GM06990 (cell line): ENCODE measurements at regions not wholly inside any gene's neighbourhood (a gene's known extent, or its start where the extent isn't known, plus 50 kb on each side); places are given as distances from the start of the nearest gene placed in this dataset.

Experiments used
- DNase-seq: peaks from one replicate; pipeline ENCODE4 v3.0.0-alpha.2; 2011; ENCODE audit not compliant: insufficient read length; ENCODE audit errors: extremely low read depth
- H3K27me3 ChIP-seq: replicated peaks from 2 replicates; pipeline ENCODE4 v1.6.0; 2011; ENCODE audit warnings: low read length; ENCODE audit not compliant: control insufficient read depth, insufficient read depth
- H3K36me3 ChIP-seq: 2 replicates; pipeline ENCODE4 v1.5.1; 2011; ENCODE audit warnings: low read length; ENCODE audit not compliant: control insufficient read depth, insufficient read depth
- H3K4me3 ChIP-seq: replicated peaks from 2 replicates; pipeline ENCODE4 v1.5.1; 2011; ENCODE audit warnings: low read depth, mild to moderate bottlenecking, control low read depth, low read length
- CTCF ChIP-seq: IDR thresholded peaks from 2 replicates; pipeline ENCODE4 v1.5.1; 2011; ENCODE audit warnings: low read length, control low read depth, mild to moderate bottlenecking, inconsistent platforms; ENCODE audit not compliant: insufficient read depth, poor library complexity, severe bottlenecking

- Histone ChIP-seq H3K36me3 (no peaks in the 10 kb centered on the region), H3K27me3 (no peaks in the 10 kb centered on the region), H3K4me3 (no peak overlapping the region)
- no peak for DNase-seq
- TF ChIP-seq CTCF, result no peak
Measured at GRCh38 chr9:82443312-82443711, 454.7 kb downstream of the SPATA31D1 start.

GRCh38 chr9:82445556-82445955, 457.0 kb downstream of the SPATA31D1 start:
- no peak overlapping the region for H3K4me3 ChIP-seq
- no peak for TF ChIP-seq CTCF
- H3K36me3 ChIP-seq, result no peaks in the 10 kb centered on the region
- no peaks in the 10 kb centered on the region for H3K27me3 ChIP-seq
- DNase-seq, result no peak

GRCh38 chr9:82447343-82447742, 458.8 kb downstream of the SPATA31D1 start:
- TF ChIP-seq CTCF, result no peak
- no peaks in the 10 kb centered on the region for H3K36me3 ChIP-seq

GRCh38 chr9:82449986-82450385, 461.4 kb downstream of the SPATA31D1 start:
- Histone ChIP-seq H3K36me3 (no peaks in the 10 kb centered on the region), H3K4me3 (no peak overlapping the region), H3K27me3 (no peaks in the 10 kb centered on the region)
- TF ChIP-seq CTCF, result no peak
- no peak for DNase-seq

More at GRCh38 chr9:82447343-82447742, 458.8 kb downstream of the SPATA31D1 start:
- Histone ChIP-seq H3K4me3 (no peak overlapping the region), H3K27me3 (no peaks in the 10 kb centered on the region)
- no peak for DNase-seq

- no peaks in the 10 kb centered on the region for H3K36me3 ChIP-seq
- no peaks in the 10 kb centered on the region for H3K27me3 ChIP-seq
- H3K4me3 ChIP-seq, result no peak overlapping the region
- TF ChIP-seq CTCF, result no peak
- DNase-seq, result no peak
Measured at GRCh38 chr9:82454509-82455190, 466.1 kb downstream of the SPATA31D1 start.

GRCh38 chr9:82456642-82457041, 468.1 kb downstream of the SPATA31D1 start:
- no peak for DNase-seq
- Histone ChIP-seq H3K36me3 (no peaks in the 10 kb centered on the region), H3K27me3 (no peaks in the 10 kb centered on the region), H3K4me3 (no peak overlapping the region)
- TF ChIP-seq CTCF, result no peak
